ENCODE measurements at regions not wholly inside any gene's neighbourhood (a gene's known extent, or its start where the extent isn't known, plus 50 kb on each side); places are given as distances from the start of the nearest gene placed in this dataset.

DNA sequence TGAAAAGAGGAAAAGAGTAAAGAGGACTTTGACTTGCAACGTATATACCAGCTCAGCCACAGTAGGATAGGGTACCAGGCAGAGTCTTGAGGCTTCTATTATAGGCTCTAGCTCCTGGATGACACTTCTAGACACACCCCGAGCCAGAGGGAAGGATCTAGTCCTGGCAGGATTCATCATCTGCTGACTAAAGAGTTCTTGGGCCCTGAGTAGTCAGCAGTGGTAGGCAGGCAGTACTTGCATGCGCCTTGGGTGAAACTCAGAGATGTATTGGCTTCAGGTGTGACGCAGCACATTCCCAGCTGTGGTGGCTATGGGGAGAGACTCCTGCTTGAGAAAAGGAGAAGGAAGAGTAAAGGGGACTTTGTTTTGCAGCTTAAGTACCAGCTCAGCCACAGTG, 162.3 kb upstream of the APP start:
- Histone ChIP-seq H3K27me3 (ENCODE audit: low read depth) (no peaks in the 10 kb centered on the region), H3K4me1 (no peaks in the 10 kb centered on the region), H3K9me3 (no peaks in the 10 kb centered on the region), H3K27ac (no peak overlapping the region), H3K36me3 (no peaks in the 10 kb centered on the region), H3K4me3 (no peak overlapping the region)
- TF ChIP-seq, protein P1, sequence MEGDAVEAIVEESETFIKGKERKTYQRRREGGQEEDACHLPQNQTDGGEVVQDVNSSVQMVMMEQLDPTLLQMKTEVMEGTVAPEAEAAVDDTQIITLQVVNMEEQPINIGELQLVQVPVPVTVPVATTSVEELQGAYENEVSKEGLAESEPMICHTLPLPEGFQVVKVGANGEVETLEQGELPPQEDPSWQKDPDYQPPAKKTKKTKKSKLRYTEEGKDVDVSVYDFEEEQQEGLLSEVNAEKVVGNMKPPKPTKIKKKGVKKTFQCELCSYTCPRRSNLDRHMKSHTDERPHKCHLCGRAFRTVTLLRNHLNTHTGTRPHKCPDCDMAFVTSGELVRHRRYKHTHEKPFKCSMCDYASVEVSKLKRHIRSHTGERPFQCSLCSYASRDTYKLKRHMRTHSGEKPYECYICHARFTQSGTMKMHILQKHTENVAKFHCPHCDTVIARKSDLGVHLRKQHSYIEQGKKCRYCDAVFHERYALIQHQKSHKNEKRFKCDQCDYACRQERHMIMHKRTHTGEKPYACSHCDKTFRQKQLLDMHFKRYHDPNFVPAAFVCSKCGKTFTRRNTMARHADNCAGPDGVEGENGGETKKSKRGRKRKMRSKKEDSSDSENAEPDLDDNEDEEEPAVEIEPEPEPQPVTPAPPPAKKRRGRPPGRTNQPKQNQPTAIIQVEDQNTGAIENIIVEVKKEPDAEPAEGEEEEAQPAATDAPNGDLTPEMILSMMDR (IDR thresholded peaks at IDR 0.05), result no peak
- DNase-seq, result no peak
- intact Hi-C loops (cut with DNase I), result no loop called here
- ATAC-seq, result peak in 1 of 2 donors; percentile 11

DNA sequence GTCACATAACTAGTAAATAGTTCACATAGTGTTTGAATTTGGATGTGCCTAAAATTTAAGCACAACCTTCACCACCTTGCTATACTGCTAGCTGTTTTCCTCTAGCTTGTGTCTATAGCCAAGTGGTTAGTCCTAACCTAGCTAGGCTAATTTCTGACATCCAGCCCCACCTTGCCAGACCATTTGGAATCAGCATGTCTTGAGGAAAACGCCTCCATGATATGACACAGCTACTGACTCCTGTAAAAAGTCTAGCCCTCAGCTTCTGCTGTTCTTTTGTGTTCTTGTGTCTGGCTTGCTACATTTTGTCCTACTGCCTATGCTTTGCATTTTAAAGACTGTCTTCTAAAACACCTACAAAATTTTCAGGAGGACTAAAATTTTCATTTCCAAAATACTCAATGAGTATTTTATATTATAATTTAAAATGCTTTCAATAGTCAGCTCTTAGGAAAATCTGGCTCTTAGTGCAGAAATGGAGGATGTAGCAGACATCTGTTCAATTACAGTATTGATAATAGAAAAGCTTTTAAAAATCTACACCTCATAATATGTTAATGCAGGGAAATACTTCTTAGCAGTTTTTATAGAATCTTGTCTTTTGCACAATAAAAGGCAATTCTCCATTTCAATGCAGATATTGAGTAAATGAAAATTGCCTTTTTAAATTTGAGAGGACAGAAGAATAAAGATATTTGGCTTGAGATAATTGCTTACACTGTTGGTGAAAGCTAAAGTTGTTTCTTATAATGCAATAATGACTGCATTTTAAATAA, 160.8 kb upstream of the APP start:
- TF ChIP-seq, protein P1 (IDR thresholded peaks at IDR 0.05), result no peak
- no peak overlapping the region for H3K4me3 ChIP-seq
- DNase-seq, result no peak
- H3K9me3 ChIP-seq, result no peaks in the 10 kb centered on the region
- no peak overlapping the region for H3K27ac ChIP-seq
- no peaks in the 10 kb centered on the region for H3K27me3 ChIP-seq (ENCODE audit: low read depth)
- ATAC-seq, result no peak
- H3K4me1 ChIP-seq, result no peaks in the 10 kb centered on the region
- intact Hi-C loops (cut with DNase I), result no loop called here
- H3K36me3 ChIP-seq, result no peaks in the 10 kb centered on the region

DNA sequence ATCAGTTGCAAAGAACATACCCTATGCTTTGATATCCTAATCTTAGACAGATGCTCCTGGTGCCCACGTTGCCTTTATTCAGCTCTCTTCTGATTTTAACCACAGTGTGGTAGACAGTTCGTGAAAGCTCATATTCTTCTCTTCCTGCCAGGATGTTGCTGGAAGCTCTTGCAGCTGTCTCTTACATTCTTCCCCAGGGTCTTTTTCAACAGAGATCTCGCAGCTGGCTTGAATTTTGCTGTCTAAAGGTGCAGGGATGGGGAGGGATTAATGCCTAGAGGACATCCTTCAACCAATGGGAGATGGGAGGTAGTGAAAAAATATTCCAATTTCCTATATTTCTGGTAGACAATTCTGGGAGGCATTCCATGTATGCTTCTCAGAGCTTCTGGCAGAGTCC, 150.0 kb upstream of the APP start:
- TF ChIP-seq, protein P1 (IDR thresholded peaks at IDR 0.05), result no peak
- intact Hi-C loops (cut with DNase I), result no loop called here
- Histone ChIP-seq H3K4me3 (no peak overlapping the region), H3K27me3 (ENCODE audit: low read depth) (no peaks in the 10 kb centered on the region), H3K27ac (no peak overlapping the region), H3K9me3 (no peaks in the 10 kb centered on the region), H3K4me1 (no peaks in the 10 kb centered on the region), H3K36me3 (no peaks in the 10 kb centered on the region)
- DNase-seq, result no peak
- no peak for ATAC-seq

DNA sequence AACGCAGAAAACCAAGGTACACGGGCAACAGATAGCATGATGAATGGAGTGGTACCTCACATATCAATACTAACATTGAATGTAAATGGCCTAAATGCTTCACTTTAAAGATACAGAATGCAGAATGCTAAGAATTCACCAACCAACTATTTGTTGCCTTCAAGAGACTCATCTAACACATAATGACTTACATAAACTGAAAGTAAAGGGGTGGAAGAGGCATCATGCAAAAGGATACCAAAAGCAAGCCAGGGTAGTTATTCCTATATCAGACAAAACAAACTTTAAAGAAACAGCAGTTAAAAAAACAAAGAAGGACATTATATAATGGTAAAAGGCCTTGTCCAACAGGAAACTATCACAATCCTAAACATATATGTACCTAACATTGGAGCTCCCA, 137.1 kb upstream of the APP start:
- no peaks in the 10 kb centered on the region for H3K4me1 ChIP-seq
- intact Hi-C loops (cut with DNase I), result no loop called here
- H3K4me3 ChIP-seq, result no peak overlapping the region
- no peak overlapping the region for H3K27ac ChIP-seq
- H3K9me3 ChIP-seq, result no peaks in the 10 kb centered on the region
- DNase-seq (no peak), ATAC-seq (no peak)
- no peaks in the 10 kb centered on the region for H3K27me3 ChIP-seq (ENCODE audit: low read depth)
- TF ChIP-seq, protein P1 (IDR thresholded peaks at IDR 0.05), result no peak
- H3K36me3 ChIP-seq, result no peaks in the 10 kb centered on the region

DNA sequence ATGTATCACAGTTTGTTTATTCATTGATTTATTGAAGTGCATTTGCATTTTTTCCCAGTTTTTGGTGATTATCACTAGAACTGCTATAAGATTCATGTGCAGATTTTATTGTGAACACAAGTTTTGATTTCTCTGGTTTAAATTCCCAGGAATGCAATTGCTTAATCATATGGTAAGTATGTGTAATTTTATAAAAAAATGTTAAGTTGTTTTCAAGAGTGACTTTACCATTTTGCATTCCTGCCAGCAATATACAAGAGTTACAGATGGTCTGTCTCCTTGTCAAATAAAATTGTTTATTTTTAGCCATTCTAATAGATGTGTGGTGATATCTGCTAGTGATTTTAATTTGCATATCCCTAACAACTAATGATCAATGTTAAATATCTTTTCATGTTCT, 127.3 kb upstream of the APP start:
- H3K27ac ChIP-seq, result no peak overlapping the region
- peaks cover 17% of the 10 kb centered on the region for H3K9me3 ChIP-seq
- ATAC-seq, result no peak
- no peak for DNase-seq
- TF ChIP-seq, protein P1 (IDR thresholded peaks at IDR 0.05), result no peak
- H3K36me3 ChIP-seq, result no peaks in the 10 kb centered on the region
- H3K27me3 ChIP-seq (ENCODE audit: low read depth), result no peaks in the 10 kb centered on the region
- no peak overlapping the region for H3K4me3 ChIP-seq
- no peaks in the 10 kb centered on the region for H3K4me1 ChIP-seq
- intact Hi-C loops (cut with DNase I), result no loop called here

Measured in lower lobe of right lung (tissue), 2 donors.